GM12874 (cell line): ENCODE measurements at regions not wholly inside any gene's neighbourhood (a gene's known extent, or its start where the extent isn't known, plus 50 kb on each side); places are given as distances from the start of the nearest gene placed in this dataset.

Source experiments
- CTCF ChIP-seq: IDR thresholded peaks from 2 replicates; pipeline ENCODE4 v1.5.1; 2011; ENCODE audit warnings: low read depth, mild to moderate bottlenecking, control low read depth, low read length, moderate library complexity; ENCODE audit not compliant: insufficient read depth

DNA sequence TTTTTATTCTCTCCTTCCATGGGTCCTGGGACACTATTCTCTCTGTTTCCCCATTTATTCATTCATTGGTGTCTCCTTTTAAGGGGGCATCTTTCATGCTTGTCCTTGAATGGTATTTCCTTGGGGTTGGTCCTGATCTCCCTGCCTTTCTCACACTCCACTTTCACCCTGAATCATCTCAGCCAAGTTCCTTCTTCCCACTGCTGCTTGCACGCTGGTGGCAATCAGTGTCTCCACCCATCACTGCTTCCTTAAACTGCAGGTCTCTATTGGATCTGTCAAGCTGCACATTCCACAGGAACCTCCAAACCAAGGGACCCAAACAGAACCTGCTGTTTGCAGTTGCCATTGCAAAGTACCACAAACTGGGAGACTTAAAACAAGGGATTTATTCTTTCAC lies 89.3 kb upstream of the SDK2 start:
- TF ChIP-seq CTCF, result no peak

- TF ChIP-seq CTCF, result no peak
Measured at GRCh38 chr17:73735245-73735644, 91.0 kb upstream of the SDK2 start.

GRCh38 chr17:73738751-73739575 lies 94.7 kb upstream of the SDK2 start:
- TF ChIP-seq CTCF, result no peak

DNA sequence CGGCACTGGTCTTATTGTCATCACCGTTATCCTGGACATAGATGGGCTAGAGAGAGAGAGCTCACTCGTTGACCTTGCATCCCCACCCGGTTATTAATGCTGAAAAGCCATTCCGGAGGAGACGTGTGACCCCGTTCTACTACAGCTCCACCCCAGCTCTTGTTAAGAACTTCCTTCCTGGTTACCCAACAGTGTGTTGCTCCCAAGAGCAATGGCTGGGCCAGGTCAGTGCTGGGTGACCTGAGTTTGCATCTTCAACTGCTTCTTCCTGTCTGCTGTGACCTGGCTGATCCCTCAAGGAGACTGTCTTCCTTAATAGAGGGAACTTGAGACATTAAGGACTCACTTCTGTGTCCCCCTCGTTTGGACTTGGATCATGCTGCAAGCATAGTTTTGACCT lies 96.1 kb upstream of the SDK2 start:
- TF ChIP-seq CTCF, result no peak

DNA sequence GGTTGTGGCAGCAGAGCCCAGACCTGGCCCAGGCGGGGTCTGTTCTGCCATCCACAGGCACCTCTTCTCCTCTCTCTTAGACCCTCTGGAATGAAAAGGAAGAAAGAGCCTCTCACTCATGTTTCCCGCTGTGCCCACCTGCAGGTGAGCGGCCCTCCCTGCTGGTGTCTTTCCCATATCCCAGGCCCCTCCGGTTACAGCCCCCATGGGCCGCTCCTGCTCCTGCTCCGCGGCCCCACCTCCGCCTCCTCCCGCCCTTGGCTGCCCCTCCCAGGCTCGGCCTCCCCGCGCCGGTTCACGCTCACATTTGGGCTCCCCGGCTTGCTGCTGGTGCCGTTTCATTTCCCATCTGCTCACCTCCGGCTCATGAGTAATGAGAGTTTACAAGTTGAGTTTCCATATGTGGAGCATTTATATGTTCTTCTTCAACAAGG lies 98.7 kb upstream of the SDK2 start:
- TF ChIP-seq CTCF, result no peak

GRCh38 chr17:73743518-73744201 lies 99.4 kb upstream of the SDK2 start:
- TF ChIP-seq CTCF, result no peak

GRCh38 chr17:73744411-73744810 lies 100.2 kb upstream of the SDK2 start:
- TF ChIP-seq CTCF, result no peak
